ENCODE measurements at regions not wholly inside any gene's neighbourhood (a gene's known extent, or its start where the extent isn't known, plus 50 kb on each side); places are given as distances from the start of the nearest gene placed in this dataset.

GRCh38 chr1:239587574-239588369 lies 201.4 kb downstream of the CHRM3 start:
- Histone ChIP-seq H3K9me3 (replicated peaks) (peaks cover 6% of the 10 kb centered on the region; the same call in 1 of the 2 replicates), H3K4me1 (replicated peaks) (no peaks in the 10 kb centered on the region), H3K36me3 (no peaks in the 10 kb centered on the region), H3K27me3 (replicated peaks) (no peaks in the 10 kb centered on the region), H3K27ac (no peak overlapping the region), H3K4me3 (no peak overlapping the region)
- no peak for DNase-seq (ENCODE audit: low read depth in 1 of 2, low spot score in 2 of 2)

GRCh38 chr1:239590556-239590955 lies 204.2 kb downstream of the CHRM3 start:
- no peak overlapping the region for H3K4me3 ChIP-seq
- H3K9me3 ChIP-seq (replicated peaks): peaks cover 3% of the 10 kb centered on the region; the same call in 1 of the 2 replicates
- no peaks in the 10 kb centered on the region for H3K36me3 ChIP-seq
- H3K4me1 ChIP-seq (replicated peaks): no peaks in the 10 kb centered on the region
- no peak for DNase-seq (ENCODE audit: low read depth in 1 of 2, low spot score in 2 of 2)
- no peak overlapping the region for H3K27ac ChIP-seq
- no peaks in the 10 kb centered on the region for H3K27me3 ChIP-seq (replicated peaks)

- H3K27me3 ChIP-seq (replicated peaks): no peaks in the 10 kb centered on the region
- no peak overlapping the region for H3K27ac ChIP-seq
- H3K4me3 ChIP-seq: no peak overlapping the region
- no peaks in the 10 kb centered on the region for H3K4me1 ChIP-seq (replicated peaks)
- DNase-seq (ENCODE audit: low read depth in 1 of 2, low spot score in 2 of 2): no peak
- H3K36me3 ChIP-seq: no peaks in the 10 kb centered on the region
- peaks cover 3% of the 10 kb centered on the region; the same call in 1 of the 2 replicates for H3K9me3 ChIP-seq (replicated peaks)
Measured at GRCh38 chr1:239593527-239593926, 207.2 kb downstream of the CHRM3 start.

- Histone ChIP-seq H3K4me3 (no peak overlapping the region), H3K36me3 (no peaks in the 10 kb centered on the region)
Measured at GRCh38 chr1:239600588-239600987, 214.2 kb downstream of the CHRM3 start.

GRCh38 chr1:239601108-239601507 lies 214.7 kb downstream of the CHRM3 start:
- Histone ChIP-seq H3K27ac (no peak overlapping the region), H3K4me1 (replicated peaks) (no peaks in the 10 kb centered on the region), H3K9me3 (replicated peaks) (no peaks in the 10 kb centered on the region), H3K36me3 (no peaks in the 10 kb centered on the region), H3K4me3 (no peak overlapping the region), H3K27me3 (replicated peaks) (no peaks in the 10 kb centered on the region)
- DNase-seq (ENCODE audit: low read depth in 1 of 2, low spot score in 2 of 2): no peak

More at GRCh38 chr1:239600588-239600987, 214.2 kb downstream of the CHRM3 start:
- no peaks in the 10 kb centered on the region for H3K4me1 ChIP-seq (replicated peaks)
- no peaks in the 10 kb centered on the region for H3K27me3 ChIP-seq (replicated peaks)
- no peak overlapping the region for H3K27ac ChIP-seq
- DNase-seq (ENCODE audit: low read depth in 1 of 2, low spot score in 2 of 2): no peak
- H3K9me3 ChIP-seq (replicated peaks): no peaks in the 10 kb centered on the region

GRCh38 chr1:239603530-239603929 lies 217.2 kb downstream of the CHRM3 start:
- Histone ChIP-seq H3K4me1 (replicated peaks) (no peaks in the 10 kb centered on the region), H3K9me3 (replicated peaks) (no peaks in the 10 kb centered on the region), H3K4me3 (no peak overlapping the region), H3K27ac (no peak overlapping the region), H3K36me3 (no peaks in the 10 kb centered on the region), H3K27me3 (replicated peaks) (no peaks in the 10 kb centered on the region)
- no peak for DNase-seq (ENCODE audit: low read depth in 1 of 2, low spot score in 2 of 2)

- H3K9me3 ChIP-seq (replicated peaks): no peaks in the 10 kb centered on the region
- H3K27ac ChIP-seq: no peak overlapping the region
- no peak for DNase-seq (ENCODE audit: low read depth in 1 of 2, low spot score in 2 of 2)
- no peaks in the 10 kb centered on the region for H3K36me3 ChIP-seq
- H3K4me3 ChIP-seq: no peak overlapping the region
- no peaks in the 10 kb centered on the region for H3K4me1 ChIP-seq (replicated peaks)
- no peaks in the 10 kb centered on the region for H3K27me3 ChIP-seq (replicated peaks)
Measured at GRCh38 chr1:239606850-239607400, 220.6 kb downstream of the CHRM3 start.

GRCh38 chr1:239608469-239608868 lies 222.1 kb downstream of the CHRM3 start:
- DNase-seq (ENCODE audit: low read depth in 1 of 2, low spot score in 2 of 2): no peak
- Histone ChIP-seq H3K4me1 (replicated peaks) (no peaks in the 10 kb centered on the region), H3K4me3 (no peak overlapping the region), H3K27ac (no peak overlapping the region), H3K9me3 (replicated peaks) (no peaks in the 10 kb centered on the region), H3K27me3 (replicated peaks) (no peaks in the 10 kb centered on the region), H3K36me3 (no peaks in the 10 kb centered on the region)

GRCh38 chr1:239612379-239612778 lies 226.0 kb downstream of the CHRM3 start:
- no peak overlapping the region for H3K27ac ChIP-seq
- DNase-seq (ENCODE audit: low read depth in 1 of 2, low spot score in 2 of 2): no peak

GRCh38 chr1:239616673-239617072 lies 230.3 kb downstream of the CHRM3 start:
- no peak overlapping the region for H3K27ac ChIP-seq
- no peak overlapping the region for H3K4me3 ChIP-seq
- no peaks in the 10 kb centered on the region for H3K4me1 ChIP-seq (replicated peaks)
- no peaks in the 10 kb centered on the region; the same call in 1 of the 2 replicates for H3K9me3 ChIP-seq (replicated peaks)
- H3K27me3 ChIP-seq (replicated peaks): no peaks in the 10 kb centered on the region
- no peak for DNase-seq (ENCODE audit: low read depth in 1 of 2, low spot score in 2 of 2)
- no peaks in the 10 kb centered on the region for H3K36me3 ChIP-seq

More at GRCh38 chr1:239612379-239612778, 226.0 kb downstream of the CHRM3 start:
- Histone ChIP-seq H3K9me3 (replicated peaks) (no peaks in the 10 kb centered on the region; the same call in 1 of the 2 replicates), H3K27me3 (replicated peaks) (no peaks in the 10 kb centered on the region), H3K4me1 (replicated peaks) (no peaks in the 10 kb centered on the region), H3K4me3 (no peak overlapping the region), H3K36me3 (no peaks in the 10 kb centered on the region)

- H3K36me3 ChIP-seq: no peaks in the 10 kb centered on the region
- H3K4me1 ChIP-seq (replicated peaks): no peaks in the 10 kb centered on the region
- no peaks in the 10 kb centered on the region for H3K27me3 ChIP-seq (replicated peaks)
- no peak overlapping the region for H3K4me3 ChIP-seq
- H3K27ac ChIP-seq: no peak overlapping the region
- no peaks in the 10 kb centered on the region; the same call in 1 of the 2 replicates for H3K9me3 ChIP-seq (replicated peaks)
- no peak for DNase-seq (ENCODE audit: low read depth in 1 of 2, low spot score in 2 of 2)
Measured at GRCh38 chr1:239617259-239617658, 230.9 kb downstream of the CHRM3 start.

GRCh38 chr1:239617731-239618130 lies 231.4 kb downstream of the CHRM3 start:
- Histone ChIP-seq H3K36me3 (no peaks in the 10 kb centered on the region), H3K4me1 (replicated peaks) (no peaks in the 10 kb centered on the region), H3K9me3 (replicated peaks) (no peaks in the 10 kb centered on the region; the same call in 1 of the 2 replicates), H3K27ac (no peak overlapping the region), H3K4me3 (no peak overlapping the region), H3K27me3 (replicated peaks) (no peaks in the 10 kb centered on the region)
- no peak for DNase-seq (ENCODE audit: low read depth in 1 of 2, low spot score in 2 of 2)

GRCh38 chr1:239619190-239619589 lies 232.8 kb downstream of the CHRM3 start:
- H3K4me3 ChIP-seq: no peak overlapping the region
- no peaks in the 10 kb centered on the region; the same call in 1 of the 2 replicates for H3K9me3 ChIP-seq (replicated peaks)
- H3K36me3 ChIP-seq: no peaks in the 10 kb centered on the region
- no peaks in the 10 kb centered on the region for H3K27me3 ChIP-seq (replicated peaks)
- DNase-seq (ENCODE audit: low read depth in 1 of 2, low spot score in 2 of 2): no peak
- no peaks in the 10 kb centered on the region for H3K4me1 ChIP-seq (replicated peaks)
- H3K27ac ChIP-seq: no peak overlapping the region

GRCh38 chr1:239630767-239631166 lies 244.4 kb downstream of the CHRM3 start:
- Histone ChIP-seq H3K27ac (no peak overlapping the region), H3K9me3 (replicated peaks) (peaks cover 2% of the 10 kb centered on the region; the same call in 1 of the 2 replicates), H3K27me3 (replicated peaks) (no peaks in the 10 kb centered on the region), H3K36me3 (no peaks in the 10 kb centered on the region), H3K4me1 (replicated peaks) (no peaks in the 10 kb centered on the region), H3K4me3 (no peak overlapping the region)
- DNase-seq (ENCODE audit: low read depth in 1 of 2, low spot score in 2 of 2): no peak

Measured in SJSA1 (cell line).